GM21381 (cell line): ENCODE measurements at regions not wholly inside any gene's neighbourhood (a gene's known extent, or its start where the extent isn't known, plus 50 kb on each side); places are given as distances from the start of the nearest gene placed in this dataset.
"Not testable (repeated sequence)": the region's sequence is repeated elsewhere in the genome, so short reads cannot be mapped to it uniquely, and the experiment has no call there.

Source experiments
- ATAC-seq: cut with Tn5 transposase; IDR thresholded peaks from one replicate; pipeline ENCODE4 v1.9.1; 2021; ENCODE audit warnings: mild to moderate bottlenecking, moderate library complexity; ENCODE audit not compliant: unreplicated experiment

GRCh38 chr17:33680472-33680871, 387.4 kb upstream of the ASIC2 start:
- no peak for ATAC-seq

GRCh38 chr17:33682599-33682998, 389.5 kb upstream of the ASIC2 start:
- no peak for ATAC-seq

GRCh38 chr17:33684735-33685134, 391.6 kb upstream of the ASIC2 start:
- ATAC-seq = no peak

- no peak for ATAC-seq
Measured at GRCh38 chr17:33686171-33686570, 393.1 kb upstream of the ASIC2 start.

- ATAC-seq = no peak
Measured at GRCh38 chr17:33687831-33688230, 394.7 kb upstream of the ASIC2 start.

GRCh38 chr17:33688771-33689170, 395.7 kb upstream of the ASIC2 start:
- ATAC-seq = no peak

- ATAC-seq = no peak
Measured at GRCh38 chr17:33689725-33690124, 396.6 kb upstream of the ASIC2 start.

- no peak for ATAC-seq
Measured at GRCh38 chr17:33695431-33695830, 402.3 kb upstream of the ASIC2 start.

- ATAC-seq = no peak
Measured at GRCh38 chr17:33696102-33696501, 403.0 kb upstream of the ASIC2 start.

- ATAC-seq = no peak
Measured at GRCh38 chr17:33697557-33697956, 404.5 kb upstream of the ASIC2 start.

GRCh38 chr17:33701910-33702309, 408.8 kb upstream of the ASIC2 start:
- no peak for ATAC-seq

GRCh38 chr17:33704856-33705255, 411.8 kb upstream of the ASIC2 start:
- no peak for ATAC-seq

GRCh38 chr17:33709881-33710280, 416.8 kb upstream of the ASIC2 start:
- ATAC-seq = no peak

- no peak for ATAC-seq
Measured at GRCh38 chr17:33712120-33712519, 419.0 kb upstream of the ASIC2 start.

GRCh38 chr17:33716957-33717356, 423.9 kb upstream of the ASIC2 start:
- ATAC-seq = no peak

GRCh38 chr17:33723736-33724135, 430.6 kb upstream of the ASIC2 start:
- ATAC-seq = not testable (repeated sequence)

GRCh38 chr17:33725675-33726271, 432.7 kb upstream of the ASIC2 start:
- no peak for ATAC-seq

- no peak for ATAC-seq
Measured at GRCh38 chr17:33730131-33730530, 437.0 kb upstream of the ASIC2 start.

- ATAC-seq = no peak
Measured at GRCh38 chr17:33732116-33732515, 439.0 kb upstream of the ASIC2 start.

- no peak for ATAC-seq
Measured at GRCh38 chr17:33739714-33740113, 446.6 kb upstream of the ASIC2 start.

- no peak for ATAC-seq
Measured at GRCh38 chr17:33745047-33745760, 452.1 kb upstream of the ASIC2 start.

GRCh38 chr17:33749171-33749570, 456.1 kb upstream of the ASIC2 start:
- ATAC-seq = no peak
